Fibroblast of mammary gland (primary cell): ENCODE measurements at regions not wholly inside any gene's neighbourhood (a gene's known extent, or its start where the extent isn't known, plus 50 kb on each side); places are given as distances from the start of the nearest gene placed in this dataset.
"Not testable (repeated sequence)": the region's sequence is repeated elsewhere in the genome, so short reads cannot be mapped to it uniquely, and the experiment has no call there.

Experiments
- DNase-seq: peaks from one replicate; pipeline ENCODE4 v3.0.0-alpha.2; 2010; ENCODE audit warnings: low read depth
- H3K4me3 ChIP-seq: 2 replicates; pipeline ENCODE4 v1.5.1; 2011; ENCODE audit warnings: low read depth, mild to moderate bottlenecking, low read length, moderate library complexity; ENCODE audit not compliant: control insufficient read depth

DNA sequence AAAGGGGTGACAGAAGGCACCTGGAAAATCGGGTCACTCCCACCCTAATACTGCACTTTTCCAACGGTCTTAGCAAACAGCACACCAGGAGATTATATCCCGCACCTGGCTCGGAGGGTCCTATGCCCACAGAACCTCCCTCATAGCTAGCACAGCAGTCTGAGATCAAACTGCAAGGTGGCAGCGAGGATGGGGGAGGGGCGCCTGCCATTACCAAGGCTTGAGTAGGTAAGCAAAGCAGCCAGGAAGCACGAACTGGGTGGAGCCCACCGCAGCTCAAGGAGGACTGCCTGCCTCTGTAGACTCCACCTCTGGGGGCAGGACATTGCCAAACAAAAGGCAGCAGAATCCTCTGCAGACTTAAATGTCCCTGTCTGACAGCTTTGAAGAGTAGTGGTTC is 101.8 kb downstream of the TBX20 start:
- H3K4me3 ChIP-seq, DNase-seq: not testable (repeated sequence)

DNA sequence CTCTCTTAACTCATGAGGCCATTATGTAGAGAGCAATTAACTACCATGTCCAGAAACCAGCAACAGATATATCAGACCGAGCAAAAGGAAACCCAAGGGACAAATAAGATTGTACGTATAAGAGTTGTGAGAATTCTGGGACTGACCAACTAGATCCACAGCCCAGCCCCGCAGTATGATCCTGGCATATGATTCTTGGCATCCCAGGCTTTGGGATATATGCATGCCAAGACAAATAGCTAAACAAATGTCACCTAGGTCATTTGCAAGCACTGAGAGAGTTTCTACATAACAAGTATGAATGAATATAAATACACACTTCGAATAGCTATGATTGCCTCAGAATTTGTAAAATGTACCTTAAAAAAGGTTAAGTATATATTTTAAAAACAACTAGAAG is 105.9 kb downstream of the TBX20 start:
- H3K4me3 ChIP-seq, DNase-seq: not testable (repeated sequence)

DNA sequence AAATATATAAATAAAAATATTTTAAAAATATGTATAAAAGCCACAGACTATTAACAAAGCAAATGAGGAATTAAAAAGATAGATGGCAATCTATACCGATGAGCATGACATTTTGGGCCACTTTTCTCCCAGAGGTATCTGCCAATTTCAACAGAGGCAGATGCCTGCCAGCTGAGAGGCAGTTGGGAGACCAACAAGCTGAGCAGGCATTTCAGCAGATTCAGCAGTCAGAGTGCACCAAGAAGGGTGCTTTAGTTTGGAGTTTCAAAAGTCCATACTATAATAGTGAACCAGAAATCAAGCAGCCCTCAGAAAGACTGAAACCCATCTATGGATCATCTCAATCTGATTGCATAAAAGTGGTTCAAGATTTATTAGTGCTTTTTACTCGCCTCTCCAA is 104.8 kb upstream of the DPY19L1 start:
- H3K4me3 ChIP-seq, DNase-seq: not testable (repeated sequence)

DNA sequence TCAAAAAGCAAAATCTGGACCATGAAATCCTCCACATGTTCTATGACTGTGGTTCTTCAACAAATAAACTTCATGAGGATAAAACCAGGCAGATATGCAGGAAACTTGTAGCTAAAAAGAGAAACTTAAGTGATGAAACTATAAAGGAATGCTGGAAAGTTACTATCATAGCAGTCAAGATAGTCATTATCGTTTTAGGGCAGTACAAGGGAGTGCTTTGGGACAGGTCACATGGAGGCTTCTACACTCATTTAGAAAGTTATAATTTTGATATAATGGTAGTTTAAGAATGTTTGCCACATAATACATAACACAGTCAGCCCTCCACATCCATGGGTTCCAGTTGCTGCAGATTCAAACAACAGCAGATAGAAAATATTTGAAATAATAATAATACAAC is 102.0 kb upstream of the DPY19L1 start:
- DNase-seq, H3K4me3 ChIP-seq: not testable (repeated sequence)

DNA sequence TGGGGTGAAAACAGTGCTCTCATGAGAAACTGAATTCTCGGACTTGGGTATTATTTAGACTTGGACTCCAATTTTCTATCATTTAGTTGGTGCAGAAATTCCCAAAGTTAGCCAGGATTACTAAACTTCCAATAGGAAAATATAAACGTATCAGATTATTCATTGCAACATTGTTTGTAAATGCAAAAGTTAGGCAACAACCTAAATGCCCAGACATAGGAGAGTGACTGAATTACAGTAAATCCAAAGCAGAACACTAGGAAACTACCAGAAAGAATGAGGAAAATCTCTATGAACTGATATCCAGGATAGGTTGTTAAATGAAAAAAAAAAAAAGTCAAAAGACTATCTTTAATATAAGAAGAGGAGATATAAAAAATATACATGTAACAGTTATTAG is 96.2 kb upstream of the DPY19L1 start:
- DNase-seq, H3K4me3 ChIP-seq: not testable (repeated sequence)

DNA sequence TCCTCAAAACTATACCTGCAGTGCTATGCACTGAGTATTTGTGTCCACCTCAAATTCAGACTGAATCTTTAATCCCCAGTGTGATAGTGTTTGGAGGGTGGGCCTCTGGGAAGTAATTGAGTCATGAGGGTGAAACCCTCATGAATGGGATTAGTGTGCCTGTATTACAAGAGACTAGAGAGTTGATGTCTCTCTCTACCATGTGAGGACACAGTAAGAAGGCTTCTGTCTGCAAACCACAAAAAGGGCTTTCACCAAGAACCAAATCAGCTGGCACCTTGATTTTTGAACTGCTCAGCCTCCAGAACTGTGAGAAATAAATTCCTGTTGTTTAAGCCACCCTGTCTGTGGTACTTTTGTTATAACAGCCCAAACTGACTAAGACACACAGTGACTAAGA is 95.7 kb upstream of the DPY19L1 start:
- not testable (repeated sequence) for H3K4me3 ChIP-seq

DNA sequence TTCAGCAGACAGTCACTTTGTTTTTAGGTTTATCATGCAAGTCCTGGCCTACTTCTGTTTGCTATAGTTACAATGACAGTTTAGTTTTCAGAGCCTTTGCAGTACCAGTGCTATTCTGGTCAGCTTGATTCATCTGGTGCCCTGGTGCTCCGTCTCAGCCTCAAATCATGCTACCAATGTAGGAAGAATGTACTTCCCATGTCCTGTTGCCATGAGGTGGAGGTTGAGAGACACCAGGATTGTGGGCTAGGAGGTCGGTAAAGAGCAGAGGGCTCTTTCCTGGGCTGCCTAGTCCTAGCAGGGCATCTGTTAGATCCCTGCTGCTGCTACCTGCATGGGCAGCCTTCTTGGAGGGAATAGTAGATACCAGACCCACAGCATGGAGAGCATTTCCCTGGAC is 91.4 kb upstream of the DPY19L1 start:
- DNase-seq, H3K4me3 ChIP-seq: not testable (repeated sequence)

More for the DNA sequence above, 95.7 kb upstream of the DPY19L1 start:
- not testable (repeated sequence) for DNase-seq

DNA sequence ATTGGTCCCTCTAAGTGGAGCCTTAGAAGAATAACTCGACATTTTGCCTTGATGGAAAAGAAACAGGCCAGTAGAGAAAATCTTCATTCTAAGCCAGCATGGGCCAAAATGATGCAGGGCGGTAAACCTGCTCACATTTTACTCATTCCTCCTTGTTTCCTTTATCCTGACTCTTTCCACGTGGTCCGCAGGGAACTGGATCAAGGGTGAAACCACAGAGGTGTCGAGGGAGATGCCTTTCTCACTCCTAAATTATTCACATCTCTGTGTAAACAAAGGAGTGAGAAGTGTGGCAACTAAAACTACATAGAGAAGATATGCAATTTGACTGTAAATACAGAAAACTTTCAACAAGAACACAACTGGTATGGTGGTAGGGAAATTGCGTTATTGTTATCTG is 81.2 kb upstream of the DPY19L1 start:
- H3K4me3 ChIP-seq: not testable (repeated sequence)
- peak; percentile 28 for DNase-seq

DNA sequence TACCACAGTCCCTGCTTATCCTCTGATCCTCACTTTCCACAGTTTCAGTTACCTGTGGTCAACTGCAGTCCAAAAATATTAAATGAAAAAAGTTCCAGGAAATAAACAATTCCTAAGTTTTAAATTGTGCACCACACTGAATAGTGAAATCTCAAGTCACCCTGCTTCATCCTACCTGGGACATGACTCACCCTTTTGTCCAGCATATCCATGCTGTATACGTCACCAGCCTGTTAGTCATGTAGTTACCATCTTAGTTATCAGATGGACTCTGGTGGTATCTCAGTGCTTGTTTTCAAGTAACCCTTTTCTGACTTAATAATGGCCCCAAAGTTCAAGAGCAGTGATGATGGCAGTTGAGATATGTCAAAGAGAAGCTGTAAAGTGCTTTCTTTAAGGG is 69.4 kb upstream of the DPY19L1 start:
- H3K4me3 ChIP-seq, DNase-seq: not testable (repeated sequence)

DNA sequence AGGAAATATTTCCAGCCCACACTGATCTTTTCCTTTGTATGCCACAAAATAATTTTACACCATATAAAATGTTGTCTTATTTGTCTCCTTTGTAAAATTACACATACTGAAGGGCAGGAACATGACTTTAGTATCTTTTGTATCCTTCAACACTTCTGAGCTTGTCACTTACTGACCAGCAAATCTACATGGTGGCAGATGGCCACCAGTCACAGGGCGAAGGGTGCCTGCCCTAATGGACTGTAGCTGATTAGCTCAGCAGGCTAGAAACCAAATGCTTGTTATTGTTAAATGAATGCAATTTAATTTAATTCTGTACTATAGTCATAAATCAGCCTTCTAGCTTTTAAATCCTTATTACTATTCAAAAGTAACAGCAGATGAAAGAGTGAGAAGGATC is 68.2 kb upstream of the DPY19L1 start:
- DNase-seq, H3K4me3 ChIP-seq: not testable (repeated sequence)

DNA sequence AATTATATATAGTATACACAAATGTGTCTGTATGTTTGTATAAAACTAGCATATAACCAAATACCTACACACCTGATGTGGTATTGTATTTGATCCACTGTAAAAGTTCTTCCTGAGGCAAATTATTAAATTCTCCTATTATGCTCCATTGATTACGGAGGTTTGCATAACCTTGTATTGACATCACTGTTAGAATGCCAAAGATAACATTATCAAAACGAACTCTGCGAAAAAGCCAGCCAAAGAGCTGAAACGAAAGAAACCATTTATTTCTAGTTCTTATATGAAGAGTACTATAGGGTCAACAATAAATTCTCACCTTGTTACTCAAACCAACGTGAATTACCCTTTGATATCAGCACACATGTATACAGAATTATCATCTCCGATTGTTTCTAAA is 65.6 kb upstream of the DPY19L1 start:
- DNase-seq, H3K4me3 ChIP-seq: not testable (repeated sequence)

DNA sequence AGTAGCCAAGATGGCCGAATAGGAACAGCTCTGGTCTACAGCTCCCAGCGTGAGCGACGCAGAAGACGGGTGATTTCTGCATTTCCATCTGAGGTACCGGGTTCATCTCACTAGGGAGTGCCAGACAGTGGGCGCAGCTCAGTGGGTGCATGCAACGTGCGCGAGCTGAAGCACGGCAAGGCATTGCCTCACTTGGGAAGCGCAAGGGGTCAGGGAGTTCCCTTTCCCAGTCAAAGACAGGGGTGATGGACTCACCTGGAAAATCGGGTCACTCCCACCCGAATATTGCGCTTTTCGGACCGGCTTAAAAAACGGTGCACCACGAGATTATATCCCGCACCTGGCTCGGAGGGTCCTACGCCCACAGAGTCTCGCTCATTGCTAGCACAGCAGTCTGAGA is 55.7 kb upstream of the DPY19L1 start:
- H3K4me3 ChIP-seq: not testable (repeated sequence)

More for the DNA sequence above, 55.7 kb upstream of the DPY19L1 start:
- not testable (repeated sequence) for DNase-seq
